Nephron progenitor cell (in vitro differentiated cells): ENCODE measurements at regions not wholly inside any gene's neighbourhood (a gene's known extent, or its start where the extent isn't known, plus 50 kb on each side); places are given as distances from the start of the nearest gene placed in this dataset.

Source experiments
- DNase-seq: peaks from one replicate; pipeline ENCODE4 v3.0.0; 2021
- H3K27ac Mint-ChIP-seq: 2 replicates; pipeline ENCODE4 v1.8.0; 2021; ENCODE audit warnings: mild to moderate bottlenecking, moderate library complexity, mixed read lengths
- H3K27me3 Mint-ChIP-seq: 2 replicates; pipeline ENCODE4 v1.8.0; 2021; ENCODE audit warnings: mild to moderate bottlenecking, low read depth, mixed read lengths; ENCODE audit not compliant: poor library complexity
- H3K36me3 Mint-ChIP-seq: 2 replicates; pipeline ENCODE4 v1.8.0; 2021; ENCODE audit warnings: low read depth, mixed read lengths
- H3K4me1 Mint-ChIP-seq: 2 replicates; pipeline ENCODE4 v1.8.0; 2021; ENCODE audit warnings: mixed read lengths
- H3K4me3 Mint-ChIP-seq: 2 replicates; pipeline ENCODE4 v1.8.0; 2021; ENCODE audit warnings: mild to moderate bottlenecking, moderate library complexity, mixed read lengths
- H3K9me3 Mint-ChIP-seq: 2 replicates; pipeline ENCODE4 v1.8.0; 2021; ENCODE audit warnings: mild to moderate bottlenecking, moderate library complexity, mixed read lengths
- CTCF ChIP-seq: fragments of 200-600 bp; sonication (generic); IDR thresholded peaks from 2 replicates; pipeline ENCODE4 v1.5.0; 2021; ENCODE audit warnings: antibody characterized with exemption

- DNase-seq = no peak
- H3K4me3 Mint-ChIP-seq = no peak overlapping the region
- H3K27ac Mint-ChIP-seq = no peak overlapping the region
- H3K4me1 Mint-ChIP-seq = peaks cover 12% of the 10 kb centered on the region
- no peaks in the 10 kb centered on the region for H3K36me3 Mint-ChIP-seq
- no peaks in the 10 kb centered on the region for H3K9me3 Mint-ChIP-seq
- no peak for TF ChIP-seq CTCF
- H3K27me3 Mint-ChIP-seq = peaks cover 3% of the 10 kb centered on the region
These were observed 247.7 kb upstream of the RFX3 start for GRCh38 chr9:3773362-3774060.

GRCh38 chr9:3769646-3770045 lies 243.8 kb upstream of the RFX3 start:
- peaks cover 3% of the 10 kb centered on the region for H3K27me3 Mint-ChIP-seq
- no peak for DNase-seq
- TF ChIP-seq CTCF = no peak
- no peak overlapping the region for H3K4me3 Mint-ChIP-seq
- peaks cover 5% of the 10 kb centered on the region for H3K4me1 Mint-ChIP-seq
- no peaks in the 10 kb centered on the region for H3K9me3 Mint-ChIP-seq
- no peak overlapping the region for H3K27ac Mint-ChIP-seq
- no peaks in the 10 kb centered on the region for H3K36me3 Mint-ChIP-seq

GRCh38 chr9:3768712-3769457 lies 243.1 kb upstream of the RFX3 start:
- no peak overlapping the region for H3K4me3 Mint-ChIP-seq
- DNase-seq = no peak
- peaks cover 3% of the 10 kb centered on the region for H3K9me3 Mint-ChIP-seq
- peaks cover 3% of the 10 kb centered on the region for H3K27me3 Mint-ChIP-seq
- TF ChIP-seq CTCF = no peak
- no peak overlapping the region for H3K27ac Mint-ChIP-seq
- peaks cover 3% of the 10 kb centered on the region for H3K36me3 Mint-ChIP-seq
- H3K4me1 Mint-ChIP-seq = peaks cover 5% of the 10 kb centered on the region

- Mint-ChIP-seq H3K27me3 (peaks cover 3% of the 10 kb centered on the region), H3K27ac (no peak overlapping the region), H3K36me3 (peaks cover 7% of the 10 kb centered on the region), H3K4me1 (peaks cover 5% of the 10 kb centered on the region), H3K4me3 (no peak overlapping the region), H3K9me3 (peaks cover 7% of the 10 kb centered on the region)
- no peak for DNase-seq
- no peak for TF ChIP-seq CTCF
These were observed 242.5 kb upstream of the RFX3 start for GRCh38 chr9:3768286-3768685.

- peaks cover 20% of the 10 kb centered on the region for H3K36me3 Mint-ChIP-seq
- no peak for TF ChIP-seq CTCF
- no peak for DNase-seq
- peaks cover 24% of the 10 kb centered on the region for H3K9me3 Mint-ChIP-seq
- H3K27ac Mint-ChIP-seq = no peak overlapping the region
- peaks cover 46% of the 10 kb centered on the region for H3K4me1 Mint-ChIP-seq
- H3K27me3 Mint-ChIP-seq = no peaks in the 10 kb centered on the region
- no peak overlapping the region for H3K4me3 Mint-ChIP-seq
These were observed 236.3 kb upstream of the RFX3 start for GRCh38 chr9:3762076-3762475.
